RCC 7860 (cell line): ENCODE measurements at regions not wholly inside any gene's neighbourhood (a gene's known extent, or its start where the extent isn't known, plus 50 kb on each side); places are given as distances from the start of the nearest gene placed in this dataset.

ENCODE experiments used
- DNase-seq: peaks from one replicate; pipeline ENCODE4 v3.0.0-alpha.2; 2015; ENCODE audit warnings: low spot score
- FAIRE-seq: peaks from 2 replicates; lab custom pipeline; 2012; peaks lifted over from hg19 to GRCh38; lab: Jason Lieb, UNC

- FAIRE-seq (no peak), DNase-seq (no peak)
These were observed 105.8 kb downstream of the ICOS start for GRCh38 chr2:204042401-204042800.

- FAIRE-seq (no peak), DNase-seq (no peak)
These were observed 109.6 kb downstream of the ICOS start for GRCh38 chr2:204046145-204046544.

GRCh38 chr2:204049635-204050034 lies 113.1 kb downstream of the ICOS start:
- no peak for DNase-seq
- no peak for FAIRE-seq

GRCh38 chr2:204050681-204051080 lies 114.1 kb downstream of the ICOS start:
- DNase-seq, result no peak

GRCh38 chr2:204051476-204051875 lies 114.9 kb downstream of the ICOS start:
- DNase-seq, result no peak
- FAIRE-seq, result no peak

More at GRCh38 chr2:204050681-204051080, 114.1 kb downstream of the ICOS start:
- no peak for FAIRE-seq

GRCh38 chr2:204051984-204052556 lies 115.5 kb downstream of the ICOS start:
- DNase-seq (no peak), FAIRE-seq (no peak)

- FAIRE-seq (no peak), DNase-seq (no peak)
These were observed 122.5 kb downstream of the ICOS start for GRCh38 chr2:204059016-204059415.

- no peak for FAIRE-seq
- DNase-seq, result no peak
These were observed 124.3 kb downstream of the ICOS start for GRCh38 chr2:204060841-204061240.

GRCh38 chr2:204061241-204061640 lies 124.7 kb downstream of the ICOS start:
- FAIRE-seq, result no peak
- DNase-seq, result no peak

- no peak for FAIRE-seq
- no peak for DNase-seq
These were observed 127.6 kb downstream of the ICOS start for GRCh38 chr2:204064119-204064518.

GRCh38 chr2:204065566-204065965 lies 129.0 kb downstream of the ICOS start:
- no peak for DNase-seq
- no peak for FAIRE-seq

- FAIRE-seq, result no peak
- DNase-seq, result no peak
These were observed 129.5 kb downstream of the ICOS start for GRCh38 chr2:204066051-204066450.

- DNase-seq (no peak), FAIRE-seq (no peak)
These were observed 133.2 kb downstream of the ICOS start for GRCh38 chr2:204069804-204070203.

GRCh38 chr2:204072443-204073324 lies 136.1 kb downstream of the ICOS start:
- FAIRE-seq, result no peak
- DNase-seq, result no peak

GRCh38 chr2:204074456-204074855 lies 137.9 kb downstream of the ICOS start:
- no peak for DNase-seq
- no peak for FAIRE-seq

GRCh38 chr2:204078003-204078698 lies 141.6 kb downstream of the ICOS start:
- DNase-seq, result no peak
- no peak for FAIRE-seq

- FAIRE-seq, result no peak
- no peak for DNase-seq
These were observed 145.2 kb downstream of the ICOS start for GRCh38 chr2:204081487-204082425.

GRCh38 chr2:204086167-204086566 lies 149.6 kb downstream of the ICOS start:
- FAIRE-seq, result no peak
- no peak for DNase-seq

- FAIRE-seq (no peak), DNase-seq (no peak)
These were observed 152.5 kb downstream of the ICOS start for GRCh38 chr2:204089105-204089504.

- FAIRE-seq (no peak), DNase-seq (no peak)
These were observed 153.0 kb downstream of the ICOS start for GRCh38 chr2:204089574-204089973.

GRCh38 chr2:204090021-204090420 lies 153.5 kb downstream of the ICOS start:
- no peak for DNase-seq
- no peak for FAIRE-seq
